ENCODE measurements at regions not wholly inside any gene's neighbourhood (a gene's known extent, or its start where the extent isn't known, plus 50 kb on each side); places are given as distances from the start of the nearest gene placed in this dataset.
"Not testable (repeated sequence)": the region's sequence is repeated elsewhere in the genome, so short reads cannot be mapped to it uniquely, and the experiment has no call there.

DNA sequence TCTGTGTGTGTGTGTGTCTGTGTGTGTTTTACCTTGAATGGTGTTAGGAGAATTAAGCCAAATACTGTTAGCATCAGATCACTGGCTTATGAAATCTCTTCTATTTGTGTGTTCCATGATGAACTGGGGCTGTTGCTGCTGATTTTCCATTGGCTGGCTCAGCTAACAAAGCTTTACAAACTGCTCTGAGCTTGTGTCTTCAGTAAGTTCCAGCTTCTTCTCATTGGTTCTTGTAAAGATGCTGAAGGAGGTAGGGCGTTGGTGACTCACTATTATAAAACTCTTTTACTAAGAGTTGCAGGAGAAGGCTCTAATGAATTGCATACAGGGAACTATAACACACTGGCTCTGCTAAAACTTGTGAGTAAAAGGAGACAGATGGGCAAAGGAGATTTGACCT lies 136.4 kb upstream of the PRKCQ start:
- ATAC-seq = no peak
- no peak overlapping the region for H3K27ac Mint-ChIP-seq
- H3K27me3 Mint-ChIP-seq = peaks cover 50% of the 10 kb centered on the region
- no peak overlapping the region for H3K4me3 Mint-ChIP-seq
- H3K9me3 Mint-ChIP-seq = peaks cover 4% of the 10 kb centered on the region
- no peaks in the 10 kb centered on the region for H3K36me3 Mint-ChIP-seq
- H3K4me1 Mint-ChIP-seq = no peaks in the 10 kb centered on the region

DNA sequence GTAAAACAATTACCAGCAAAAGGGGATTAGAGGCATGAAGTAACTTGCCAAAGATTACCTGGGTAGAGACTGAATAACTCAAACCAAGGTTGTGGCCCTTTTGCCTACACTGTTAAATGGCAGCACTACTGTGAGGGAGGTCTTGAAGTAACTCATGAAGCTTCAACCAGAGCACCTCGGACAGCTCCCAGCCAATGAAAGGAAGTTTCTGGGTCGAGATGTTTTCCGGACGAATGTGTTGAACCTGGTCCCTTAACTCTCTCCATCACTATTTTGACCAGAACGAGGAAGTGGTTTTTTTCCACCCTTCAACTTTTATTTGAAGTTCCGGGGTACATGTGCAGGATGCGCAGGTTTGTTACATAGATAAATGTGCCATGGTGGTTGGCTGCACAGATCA lies 133.6 kb upstream of the PRKCQ start:
- ATAC-seq = no peak
- Mint-ChIP-seq H3K36me3 (no peaks in the 10 kb centered on the region), H3K4me1 (no peaks in the 10 kb centered on the region), H3K9me3 (no peaks in the 10 kb centered on the region), H3K27ac (no peak overlapping the region), H3K4me3 (no peak overlapping the region), H3K27me3 (peaks cover 56% of the 10 kb centered on the region)

DNA sequence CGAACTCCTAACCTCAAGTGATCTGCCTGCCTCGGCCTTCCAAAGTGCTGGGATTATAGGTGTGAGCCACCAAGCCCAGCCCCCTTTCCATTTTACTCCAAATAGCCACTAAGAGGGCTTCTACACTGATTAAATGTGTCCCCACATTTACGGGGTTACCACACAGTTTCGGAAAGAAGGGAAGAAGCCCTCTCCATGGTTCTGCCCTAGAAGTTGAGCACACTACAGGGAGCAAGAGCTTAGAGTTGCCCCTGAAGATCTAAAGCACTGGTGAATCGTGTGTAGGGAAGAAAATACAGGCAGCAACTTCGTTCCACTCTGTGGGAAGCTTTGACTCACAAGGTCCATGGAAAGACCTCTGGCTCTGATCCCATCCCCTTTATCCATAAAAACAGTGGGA lies 133.0 kb upstream of the PRKCQ start:
- peaks cover 54% of the 10 kb centered on the region for H3K27me3 Mint-ChIP-seq
- no peak overlapping the region for H3K27ac Mint-ChIP-seq
- no peak for ATAC-seq

DNA sequence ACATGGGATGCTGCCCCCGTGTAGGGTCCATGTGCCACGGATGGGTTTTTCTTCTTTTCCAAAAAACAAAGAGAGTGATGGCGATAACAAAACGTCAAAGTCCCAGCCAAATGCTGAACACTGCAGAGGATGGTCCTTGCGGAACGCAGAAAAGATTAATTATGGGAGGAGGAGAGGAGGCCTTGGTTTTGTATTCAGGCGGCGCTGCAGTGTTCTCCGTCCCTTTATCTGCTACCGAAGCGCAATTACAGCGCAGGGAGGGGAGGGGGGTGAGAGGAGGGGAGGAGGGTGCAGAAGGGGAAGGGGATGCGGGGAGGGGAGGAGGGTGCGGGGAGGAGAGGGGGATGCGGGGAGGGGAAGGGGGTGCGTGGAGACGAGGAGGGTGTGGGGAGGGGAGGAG lies 131.8 kb upstream of the PRKCQ start:
- H3K27ac Mint-ChIP-seq = no peak overlapping the region

More for the DNA sequence above, 133.0 kb upstream of the PRKCQ start:
- no peaks in the 10 kb centered on the region for H3K9me3 Mint-ChIP-seq
- no peaks in the 10 kb centered on the region for H3K36me3 Mint-ChIP-seq
- H3K4me3 Mint-ChIP-seq = no peak overlapping the region
- H3K4me1 Mint-ChIP-seq = no peaks in the 10 kb centered on the region

DNA sequence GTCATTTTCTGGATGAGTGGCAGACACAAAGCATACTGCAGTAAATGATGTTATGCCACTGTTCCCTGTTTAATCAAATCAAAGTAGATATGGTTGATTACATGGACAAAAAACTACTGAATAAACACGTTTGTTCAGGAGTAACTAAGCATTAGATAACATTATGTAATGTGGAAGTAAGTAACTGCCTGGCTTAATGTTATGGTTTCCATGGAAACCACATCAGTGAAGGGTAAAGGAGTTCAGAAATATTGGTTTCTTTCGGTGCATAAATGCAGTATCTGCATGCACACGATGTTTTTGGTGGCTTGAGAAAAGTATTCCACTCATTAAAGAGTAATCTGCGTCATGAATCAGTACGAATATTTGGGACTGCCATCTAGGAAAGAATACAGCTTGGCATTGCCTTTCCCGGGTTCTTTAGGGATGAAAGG lies 131.3 kb upstream of the PRKCQ start:
- Mint-ChIP-seq H3K9me3 (no peaks in the 10 kb centered on the region), H3K4me1 (no peaks in the 10 kb centered on the region), H3K4me3 (no peak overlapping the region), H3K27me3 (peaks cover 64% of the 10 kb centered on the region), H3K27ac (no peak overlapping the region), H3K36me3 (no peaks in the 10 kb centered on the region)
- ATAC-seq = no peak

More for the DNA sequence above, 131.8 kb upstream of the PRKCQ start:
- H3K4me1 Mint-ChIP-seq = no peaks in the 10 kb centered on the region
- no peak overlapping the region for H3K4me3 Mint-ChIP-seq
- peaks cover 62% of the 10 kb centered on the region for H3K27me3 Mint-ChIP-seq
- no peak for ATAC-seq
- no peaks in the 10 kb centered on the region for H3K36me3 Mint-ChIP-seq
- no peaks in the 10 kb centered on the region for H3K9me3 Mint-ChIP-seq

DNA sequence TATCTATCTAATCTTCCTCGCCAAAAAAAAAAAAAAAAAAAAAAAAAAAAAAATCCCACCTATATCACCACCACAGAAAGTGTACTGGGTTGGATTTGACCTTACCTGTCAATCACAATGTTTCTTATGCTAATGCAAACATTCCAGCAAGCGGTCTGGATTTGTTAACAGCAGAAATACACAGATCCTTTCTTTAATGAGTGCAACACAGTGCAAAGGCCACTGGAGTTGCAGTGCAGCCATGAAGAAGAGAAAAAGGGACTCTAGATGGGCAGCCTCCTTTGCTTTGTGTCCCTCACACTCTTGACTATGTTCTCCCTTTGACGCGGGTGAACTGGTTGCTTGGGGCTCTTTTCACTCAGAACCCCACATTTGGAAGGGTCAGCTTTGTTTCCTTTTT lies 127.3 kb upstream of the PRKCQ start:
- Mint-ChIP-seq H3K4me3 (no peak overlapping the region), H3K4me1 (no peaks in the 10 kb centered on the region), H3K36me3 (no peaks in the 10 kb centered on the region), H3K9me3 (no peaks in the 10 kb centered on the region), H3K27ac (no peak overlapping the region), H3K27me3 (peaks cover 62% of the 10 kb centered on the region)
- ATAC-seq = no peak

DNA sequence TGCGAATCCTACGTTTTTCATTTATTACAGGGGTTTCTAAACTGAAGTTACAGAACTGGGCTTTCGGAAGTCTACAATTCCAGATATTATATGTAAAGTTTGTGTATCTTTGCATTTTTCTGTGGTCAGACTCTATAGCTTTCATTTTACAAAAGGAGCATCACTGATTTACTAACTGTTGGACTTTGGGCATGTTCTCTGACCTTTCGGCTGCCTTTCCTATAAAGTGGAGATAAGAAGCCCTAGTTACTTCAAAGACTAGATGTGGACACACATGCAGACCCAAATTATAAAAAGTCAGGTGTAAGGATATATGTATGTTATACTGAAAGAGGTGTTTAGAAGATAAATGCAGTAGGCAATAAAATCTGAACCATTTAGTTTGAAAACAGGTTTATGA lies 126.6 kb upstream of the PRKCQ start:
- Mint-ChIP-seq H3K4me3 (no peak overlapping the region), H3K9me3 (no peaks in the 10 kb centered on the region), H3K27ac (no peak overlapping the region), H3K4me1 (no peaks in the 10 kb centered on the region), H3K27me3 (peaks cover 60% of the 10 kb centered on the region), H3K36me3 (no peaks in the 10 kb centered on the region)
- ATAC-seq = no peak

DNA sequence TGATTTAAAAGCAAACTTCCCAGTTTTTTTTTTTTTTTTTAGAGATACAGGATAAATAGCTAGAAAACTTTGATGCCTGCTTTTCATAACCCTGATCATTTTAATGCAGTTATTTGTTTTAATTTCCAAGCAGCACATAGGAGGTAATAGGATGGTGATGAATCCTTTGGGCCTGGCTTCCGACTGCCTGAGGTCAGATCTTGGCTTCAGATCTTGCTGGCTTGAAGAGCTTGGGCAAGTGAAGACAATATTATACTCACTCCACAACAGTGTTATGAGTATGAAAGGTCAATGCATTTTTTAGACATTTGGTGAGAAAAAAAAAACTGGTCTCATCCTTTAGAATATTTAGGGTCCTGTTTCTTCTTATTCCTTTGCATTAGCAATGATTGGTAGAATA lies 124.8 kb upstream of the PRKCQ start:
- peaks cover 62% of the 10 kb centered on the region for H3K27me3 Mint-ChIP-seq
- H3K36me3 Mint-ChIP-seq = no peaks in the 10 kb centered on the region
- no peak overlapping the region for H3K4me3 Mint-ChIP-seq
- ATAC-seq = no peak
- no peaks in the 10 kb centered on the region for H3K9me3 Mint-ChIP-seq
- no peaks in the 10 kb centered on the region for H3K4me1 Mint-ChIP-seq
- no peak overlapping the region for H3K27ac Mint-ChIP-seq

DNA sequence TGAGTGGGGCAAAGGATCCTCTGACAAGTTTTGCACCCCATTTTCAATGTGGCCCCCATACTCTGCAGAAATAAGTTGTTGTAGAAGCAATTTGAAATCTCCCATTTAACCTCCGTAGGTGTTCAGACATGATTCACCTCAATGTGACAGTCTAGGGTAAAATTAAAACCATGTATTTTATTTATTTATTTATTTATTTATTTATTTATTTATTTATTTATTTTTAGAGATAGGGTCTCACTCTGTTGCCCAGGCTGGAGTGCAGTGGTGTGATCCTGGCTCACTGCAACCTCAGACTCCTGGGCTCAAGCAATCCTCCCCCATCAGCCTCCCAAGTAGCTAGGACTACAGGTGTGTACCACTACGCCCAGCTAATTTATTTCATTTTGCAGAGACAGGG lies 122.8 kb upstream of the PRKCQ start:
- H3K4me1 Mint-ChIP-seq, H3K36me3 Mint-ChIP-seq, H3K4me3 Mint-ChIP-seq, H3K27ac Mint-ChIP-seq, ATAC-seq, H3K9me3 Mint-ChIP-seq: not testable (repeated sequence)
- peaks cover 50% of the 10 kb centered on the region for H3K27me3 Mint-ChIP-seq

DNA sequence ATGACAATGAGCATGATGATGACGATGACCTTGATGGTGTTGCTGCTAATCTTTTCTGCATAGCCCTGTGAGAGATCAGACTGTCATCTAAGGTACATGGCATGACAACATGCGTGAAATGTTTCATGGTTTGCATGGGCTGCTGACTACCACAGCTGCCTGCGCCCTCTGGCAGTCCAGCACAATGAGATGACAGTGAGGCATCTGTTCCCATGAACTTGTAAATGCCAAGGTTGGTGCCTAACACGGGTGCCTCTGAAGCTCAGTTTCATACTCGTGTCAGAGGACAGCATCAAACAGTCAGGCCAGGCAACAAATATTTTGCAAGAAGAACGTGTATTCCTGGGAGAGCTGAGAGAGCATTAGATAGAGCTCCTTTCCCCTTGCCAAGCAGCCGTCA lies 122.0 kb upstream of the PRKCQ start:
- H3K9me3 Mint-ChIP-seq = no peaks in the 10 kb centered on the region
- H3K27me3 Mint-ChIP-seq = peaks cover 42% of the 10 kb centered on the region
- no peaks in the 10 kb centered on the region for H3K4me1 Mint-ChIP-seq
- ATAC-seq = no peak
- H3K4me3 Mint-ChIP-seq = no peak overlapping the region
- no peak overlapping the region for H3K27ac Mint-ChIP-seq
- no peaks in the 10 kb centered on the region for H3K36me3 Mint-ChIP-seq

DNA sequence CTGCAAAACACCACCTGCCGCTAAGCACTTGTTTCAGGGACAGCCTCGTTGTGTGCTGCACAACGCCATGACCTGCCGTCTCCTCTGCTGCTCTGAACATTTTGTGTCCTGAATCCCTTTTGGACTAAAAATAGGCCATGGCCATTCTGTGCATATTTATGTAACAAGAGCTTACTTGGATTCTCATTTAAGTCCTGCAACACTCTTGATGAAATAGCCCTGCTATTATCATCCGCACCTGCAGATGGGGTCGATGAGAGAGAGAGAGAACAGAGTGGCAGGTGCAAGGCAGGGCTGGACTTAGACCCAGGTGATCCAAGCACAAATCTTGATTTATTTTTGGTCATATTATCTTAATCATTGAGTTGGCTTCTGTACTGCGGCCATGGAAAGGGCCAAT lies 121.2 kb upstream of the PRKCQ start:
- no peak overlapping the region for H3K27ac Mint-ChIP-seq
- H3K4me3 Mint-ChIP-seq = no peak overlapping the region
- no peaks in the 10 kb centered on the region for H3K36me3 Mint-ChIP-seq
- H3K27me3 Mint-ChIP-seq = peaks cover 38% of the 10 kb centered on the region
- no peak for ATAC-seq
- no peaks in the 10 kb centered on the region for H3K4me1 Mint-ChIP-seq
- no peaks in the 10 kb centered on the region for H3K9me3 Mint-ChIP-seq

DNA sequence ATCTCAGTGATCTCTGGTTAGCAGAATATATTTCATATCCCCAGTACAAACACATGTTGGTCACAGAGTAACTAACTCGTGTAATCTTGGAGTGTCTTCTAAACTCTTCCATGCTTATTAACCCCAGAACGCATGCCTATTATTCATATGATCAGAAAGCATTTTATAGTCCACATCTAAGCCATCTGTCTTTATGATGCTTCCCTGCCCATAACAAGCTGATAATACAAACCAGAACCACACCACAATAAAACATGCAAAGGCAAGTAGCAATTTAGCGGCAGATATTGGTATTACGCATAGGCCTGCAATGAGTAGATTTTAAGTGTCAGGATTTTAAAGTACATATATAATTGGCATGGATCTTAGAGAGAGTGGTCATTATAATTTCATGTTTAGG lies 120.0 kb upstream of the PRKCQ start:
- ATAC-seq = no peak
- Mint-ChIP-seq H3K27me3 (peaks cover 29% of the 10 kb centered on the region), H3K36me3 (no peaks in the 10 kb centered on the region), H3K9me3 (no peaks in the 10 kb centered on the region), H3K4me1 (no peaks in the 10 kb centered on the region), H3K4me3 (no peak overlapping the region), H3K27ac (no peak overlapping the region)

DNA sequence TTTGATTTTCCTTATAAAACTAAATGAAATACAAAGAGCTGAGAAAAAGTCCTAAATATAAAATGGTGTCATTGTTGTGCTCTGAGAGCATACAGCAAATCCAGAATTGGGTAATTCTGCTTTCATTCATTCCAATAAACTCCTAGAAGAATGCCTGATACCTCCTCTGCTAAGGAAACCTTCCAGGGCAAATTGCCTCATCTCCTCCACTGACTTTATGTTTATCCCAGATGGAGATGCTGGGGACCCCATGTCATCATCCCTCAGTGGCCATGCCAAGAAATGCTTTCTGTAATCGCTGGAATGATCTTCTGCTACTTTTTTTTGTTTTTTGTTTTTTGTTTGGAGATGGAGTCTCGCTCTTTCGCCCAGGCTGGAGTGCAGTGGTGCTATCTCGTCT lies 119.3 kb upstream of the PRKCQ start:
- H3K4me3 Mint-ChIP-seq = no peak overlapping the region
- peaks cover 34% of the 10 kb centered on the region for H3K27me3 Mint-ChIP-seq
- H3K9me3 Mint-ChIP-seq = no peaks in the 10 kb centered on the region
- no peaks in the 10 kb centered on the region for H3K36me3 Mint-ChIP-seq
- ATAC-seq = no peak
- H3K4me1 Mint-ChIP-seq = no peaks in the 10 kb centered on the region
- no peak overlapping the region for H3K27ac Mint-ChIP-seq

DNA sequence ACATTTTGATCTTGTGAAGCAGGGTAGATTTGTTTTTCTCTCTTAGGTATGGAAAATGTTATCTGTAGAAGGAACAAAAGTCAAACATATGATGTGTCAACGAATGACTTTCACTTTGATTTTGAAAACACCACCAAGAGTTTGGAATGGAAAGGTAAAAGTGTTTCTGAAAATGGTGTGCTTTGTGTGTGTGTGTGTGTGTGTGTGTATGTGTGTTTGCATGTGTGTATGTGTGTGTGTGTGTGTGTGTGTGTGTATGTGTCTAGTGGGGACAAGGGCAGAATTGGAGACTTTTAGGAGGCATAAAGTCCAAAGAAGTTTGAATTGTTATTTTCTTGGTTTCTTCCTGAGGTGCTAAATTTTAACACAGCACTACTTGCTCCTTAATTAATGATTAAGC lies 115.4 kb upstream of the PRKCQ start:
- no peaks in the 10 kb centered on the region for H3K4me1 Mint-ChIP-seq
- H3K27me3 Mint-ChIP-seq = peaks cover 41% of the 10 kb centered on the region
- ATAC-seq = no peak
- H3K27ac Mint-ChIP-seq = no peak overlapping the region
- no peaks in the 10 kb centered on the region for H3K36me3 Mint-ChIP-seq
- no peak overlapping the region for H3K4me3 Mint-ChIP-seq
- no peaks in the 10 kb centered on the region for H3K9me3 Mint-ChIP-seq

DNA sequence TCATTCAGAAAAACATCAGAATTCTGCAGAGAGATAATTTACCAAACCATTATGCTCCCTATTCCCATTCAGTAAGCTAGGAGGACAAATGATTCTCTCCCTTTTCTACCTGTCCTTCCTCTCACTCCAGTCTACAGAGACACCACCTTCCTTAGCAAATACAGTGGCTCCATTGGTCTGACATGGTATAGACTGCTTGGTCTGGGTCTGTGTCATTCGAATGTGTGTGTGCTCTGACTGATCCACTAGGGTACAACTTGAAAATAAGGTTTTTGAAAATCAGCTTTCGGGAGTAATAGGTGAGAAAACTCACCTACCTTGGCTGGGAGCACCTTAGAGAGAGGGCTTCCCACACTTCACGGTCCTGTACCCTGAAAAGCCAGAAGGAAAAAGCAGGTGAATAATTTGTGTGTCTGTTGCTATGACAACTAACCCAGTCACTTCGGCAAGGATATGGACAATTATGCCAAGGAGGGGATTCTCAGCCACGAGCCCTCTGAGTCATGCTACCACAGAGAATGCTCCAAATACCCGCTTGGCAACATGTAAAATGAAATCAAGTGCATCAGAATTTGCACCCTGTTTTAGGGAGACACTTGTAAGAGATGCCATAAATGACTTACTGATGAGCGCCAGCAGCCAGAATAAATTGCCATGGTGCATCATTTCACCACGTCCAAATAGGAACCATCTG lies 114.5 kb upstream of the PRKCQ start:
- Mint-ChIP-seq H3K4me1 (no peaks in the 10 kb centered on the region), H3K4me3 (no peak overlapping the region), H3K27me3 (peaks cover 32% of the 10 kb centered on the region), H3K36me3 (no peaks in the 10 kb centered on the region), H3K9me3 (no peaks in the 10 kb centered on the region), H3K27ac (no peak overlapping the region)
- ATAC-seq = no peak

DNA sequence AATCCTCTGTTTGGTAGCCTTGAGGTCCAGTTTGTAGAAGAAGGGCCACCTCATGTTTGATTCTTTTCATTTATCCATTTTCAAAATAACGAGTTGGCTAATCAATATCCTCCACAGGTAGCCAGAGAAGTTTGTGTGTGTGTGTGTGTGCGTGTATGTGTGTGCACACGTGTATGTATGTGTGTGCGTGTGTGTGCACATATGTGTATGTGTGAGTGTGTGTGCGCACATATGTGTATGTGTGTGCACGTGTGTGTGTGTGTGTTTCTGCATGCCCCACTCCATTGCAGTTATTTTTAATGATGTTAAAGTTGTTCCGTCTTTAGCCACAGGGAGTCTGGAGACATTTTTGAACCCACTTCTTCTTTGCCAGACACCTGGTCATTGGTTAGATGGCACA lies 112.8 kb upstream of the PRKCQ start:
- no peak for ATAC-seq

DNA sequence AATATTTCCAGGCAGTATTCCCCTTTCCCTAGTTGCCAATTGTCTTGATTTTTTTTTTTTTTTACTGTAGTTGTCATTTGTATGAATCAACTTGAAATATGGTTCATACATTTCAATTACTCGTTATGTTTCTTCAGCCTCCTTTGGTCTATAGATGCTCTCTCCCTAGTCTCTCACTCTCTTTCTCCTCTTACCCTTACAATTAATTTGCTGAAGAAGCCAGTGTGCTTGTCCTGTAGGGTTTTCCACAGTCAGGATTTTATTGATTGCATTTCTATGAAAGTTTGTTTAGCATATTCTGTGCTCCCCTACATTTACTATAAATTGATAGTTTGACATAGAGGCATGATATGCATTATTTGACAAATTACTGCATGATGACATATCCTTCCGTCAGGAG lies 112.0 kb upstream of the PRKCQ start:
- H3K27ac Mint-ChIP-seq = no peak overlapping the region
- peaks cover 46% of the 10 kb centered on the region for H3K27me3 Mint-ChIP-seq
- no peak overlapping the region for H3K4me3 Mint-ChIP-seq
- no peak for ATAC-seq
- no peaks in the 10 kb centered on the region for H3K4me1 Mint-ChIP-seq
- no peaks in the 10 kb centered on the region for H3K9me3 Mint-ChIP-seq
- H3K36me3 Mint-ChIP-seq = no peaks in the 10 kb centered on the region

More for the DNA sequence above, 112.8 kb upstream of the PRKCQ start:
- H3K36me3 Mint-ChIP-seq = no peaks in the 10 kb centered on the region
- H3K27ac Mint-ChIP-seq = no peak overlapping the region
- no peaks in the 10 kb centered on the region for H3K4me1 Mint-ChIP-seq
- H3K9me3 Mint-ChIP-seq = no peaks in the 10 kb centered on the region
- H3K27me3 Mint-ChIP-seq = peaks cover 38% of the 10 kb centered on the region
- H3K4me3 Mint-ChIP-seq = no peak overlapping the region

Measured in stimulated activated memory B cell treated with anti-CD40 and anti-IgM and Interleukin-4, amounts not matched to agents 10 μg/mL and 1 μg/mL and 100 μg/mL, for 72 hours (primary cell).